Lower leg skin (tissue), 4 donors: ENCODE measurements at regions not wholly inside any gene's neighbourhood (a gene's known extent, or its start where the extent isn't known, plus 50 kb on each side); places are given as distances from the start of the nearest gene placed in this dataset.

Source experiments
- DNase-seq, 2 donors: peaks; one replicate each; pipeline ENCODE4 v3.0.0-alpha.2; 2019; ENCODE audit warnings: low spot score in 2 of 2
- H3K4me3 ChIP-seq: fragments of 200-600 bp; sonication (generic); 2 replicates; pipeline ENCODE4 v1.5.1; 2017; ENCODE audit warnings: mild to moderate bottlenecking, low read depth; ENCODE audit not compliant: poor library complexity, severe bottlenecking
- POLR2A ChIP-seq, 2 donors: fragments of 450-650 bp; IDR thresholded peaks; one replicate each; pipeline ENCODE4 v1.6.1; 2016 to 2017; ENCODE audit warnings: antibody characterized with exemption in 2 of 2, mild to moderate bottlenecking in 1 of 2, moderate library complexity in 1 of 2
- WGBS, 2 donors: methylation state at CpG; one replicate each; pipeline ENCODE4 v1.1.5; 2018; 5-methylcytosine and 5-hydroxymethylcytosine counted together
- intact Hi-C: fragments of 100-400 bp; cut with DNase I; formaldehyde crosslinking; loops from one replicate; pipeline ENCODE4 v1.15.0; 2023; ENCODE audit warnings: low total_unique reads
- TF ChIP-seq, protein P1 (sequence below), 3 donors: fragments of 450-650 bp; IDR thresholded peaks; one replicate each; pipeline ENCODE4 v1.5.1; 2016; ENCODE audit warnings: antibody characterized with exemption in 3 of 3, mild to moderate bottlenecking in 3 of 3, moderate library complexity in 2 of 3

DNA sequence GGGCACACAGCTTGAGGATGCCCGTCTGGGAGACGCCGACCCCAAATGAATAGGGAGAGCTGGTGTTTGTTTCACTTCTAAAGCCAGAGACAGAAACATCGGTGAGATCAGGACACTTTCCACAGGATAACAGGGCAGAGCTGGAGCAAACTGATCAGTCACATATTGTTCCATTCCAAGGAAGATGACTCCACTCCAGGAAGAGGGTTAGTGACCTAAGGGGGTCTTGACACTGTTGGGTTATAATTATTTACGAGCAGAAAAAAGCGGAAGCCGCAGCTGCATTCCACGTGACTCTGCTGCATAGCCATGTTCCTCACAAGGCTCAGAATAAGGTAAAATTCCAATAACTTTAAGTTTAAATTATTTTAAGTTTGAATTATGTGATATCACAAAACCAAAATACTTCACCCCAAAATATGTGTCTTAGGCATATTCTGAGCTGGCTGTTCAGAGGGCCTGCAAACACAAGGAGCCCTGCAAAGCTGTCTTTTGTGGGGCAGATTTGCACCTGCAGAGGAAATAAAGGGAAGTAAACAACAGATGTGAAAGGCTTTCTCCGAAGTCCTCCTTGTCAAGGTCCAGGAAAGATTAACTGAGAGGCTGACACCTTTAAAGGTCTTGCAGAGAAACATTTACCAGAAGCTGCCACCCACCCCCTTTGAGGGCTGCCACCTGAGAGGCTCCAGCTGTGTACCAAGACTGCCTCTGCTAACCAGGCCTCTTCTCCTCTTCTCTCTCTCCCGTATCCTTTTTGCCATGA is 819.2 kb downstream of the UQCRFS1 start:
- H3K4me3 ChIP-seq = no peak overlapping the region
- intact Hi-C loops = no loop called here
- 10 to 14% methylated on average over 10 of the region's 10 CpGs for WGBS, 2 donors
- TF ChIP-seq POLR2A (IDR thresholded peaks at IDR 0.05) = no peak
- TF ChIP-seq, protein P1, sequence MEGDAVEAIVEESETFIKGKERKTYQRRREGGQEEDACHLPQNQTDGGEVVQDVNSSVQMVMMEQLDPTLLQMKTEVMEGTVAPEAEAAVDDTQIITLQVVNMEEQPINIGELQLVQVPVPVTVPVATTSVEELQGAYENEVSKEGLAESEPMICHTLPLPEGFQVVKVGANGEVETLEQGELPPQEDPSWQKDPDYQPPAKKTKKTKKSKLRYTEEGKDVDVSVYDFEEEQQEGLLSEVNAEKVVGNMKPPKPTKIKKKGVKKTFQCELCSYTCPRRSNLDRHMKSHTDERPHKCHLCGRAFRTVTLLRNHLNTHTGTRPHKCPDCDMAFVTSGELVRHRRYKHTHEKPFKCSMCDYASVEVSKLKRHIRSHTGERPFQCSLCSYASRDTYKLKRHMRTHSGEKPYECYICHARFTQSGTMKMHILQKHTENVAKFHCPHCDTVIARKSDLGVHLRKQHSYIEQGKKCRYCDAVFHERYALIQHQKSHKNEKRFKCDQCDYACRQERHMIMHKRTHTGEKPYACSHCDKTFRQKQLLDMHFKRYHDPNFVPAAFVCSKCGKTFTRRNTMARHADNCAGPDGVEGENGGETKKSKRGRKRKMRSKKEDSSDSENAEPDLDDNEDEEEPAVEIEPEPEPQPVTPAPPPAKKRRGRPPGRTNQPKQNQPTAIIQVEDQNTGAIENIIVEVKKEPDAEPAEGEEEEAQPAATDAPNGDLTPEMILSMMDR (IDR thresholded peaks at IDR 0.05) = no peak
- DNase-seq = no peak

DNA sequence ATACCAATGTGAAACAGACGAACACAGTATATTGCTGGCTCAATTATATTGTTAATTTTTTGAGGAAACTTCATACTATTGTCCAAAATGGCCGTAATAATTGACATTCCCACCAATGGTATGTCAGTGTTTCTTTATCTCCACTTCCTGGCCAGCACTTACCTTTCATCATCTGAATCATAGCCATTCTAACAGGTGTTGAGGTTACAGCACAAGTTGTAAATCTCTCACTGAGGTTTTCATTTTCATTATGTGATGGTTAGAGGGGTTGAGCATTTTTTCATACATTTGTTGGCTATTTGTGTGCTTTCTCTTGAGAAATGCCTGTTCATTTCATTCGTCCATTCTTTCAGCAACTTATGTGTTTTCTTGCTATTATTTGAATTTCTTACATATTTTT is 824.0 kb downstream of the UQCRFS1 start:
- H3K4me3 ChIP-seq = no peak overlapping the region
- TF ChIP-seq POLR2A (IDR thresholded peaks at IDR 0.05) = no peak
- TF ChIP-seq, protein P1 (IDR thresholded peaks at IDR 0.05) = no peak
- WGBS, 2 donors = 53 to 57% methylated on average over 3 of the region's 3 CpGs
- no peak for DNase-seq
- intact Hi-C loops = no loop called here

DNA sequence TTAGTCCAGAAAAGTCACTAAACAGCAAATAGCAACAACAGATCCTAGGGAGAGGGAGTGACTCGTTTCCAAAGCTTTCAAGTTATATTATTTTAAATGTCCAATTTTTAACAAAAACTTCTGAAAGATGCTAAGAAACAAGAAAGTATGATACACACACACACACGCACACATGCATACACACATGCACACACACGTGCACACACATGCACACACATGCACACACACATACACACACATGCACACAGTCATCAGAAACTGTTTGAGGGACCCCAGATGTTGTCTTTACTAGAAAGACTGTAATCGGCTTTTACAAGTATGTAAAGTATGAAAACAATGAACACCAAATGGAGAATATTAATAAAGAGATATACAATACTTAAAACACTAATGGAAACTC is 825.4 kb downstream of the UQCRFS1 start:
- intact Hi-C loops = no loop called here
- TF ChIP-seq, protein P1 (IDR thresholded peaks at IDR 0.05) = no peak
- no peak for TF ChIP-seq POLR2A (IDR thresholded peaks at IDR 0.05)
- WGBS, 2 donors = 72 to 76% methylated on average over 4 of the region's 4 CpGs
- DNase-seq = no peak
- no peak overlapping the region for H3K4me3 ChIP-seq

DNA sequence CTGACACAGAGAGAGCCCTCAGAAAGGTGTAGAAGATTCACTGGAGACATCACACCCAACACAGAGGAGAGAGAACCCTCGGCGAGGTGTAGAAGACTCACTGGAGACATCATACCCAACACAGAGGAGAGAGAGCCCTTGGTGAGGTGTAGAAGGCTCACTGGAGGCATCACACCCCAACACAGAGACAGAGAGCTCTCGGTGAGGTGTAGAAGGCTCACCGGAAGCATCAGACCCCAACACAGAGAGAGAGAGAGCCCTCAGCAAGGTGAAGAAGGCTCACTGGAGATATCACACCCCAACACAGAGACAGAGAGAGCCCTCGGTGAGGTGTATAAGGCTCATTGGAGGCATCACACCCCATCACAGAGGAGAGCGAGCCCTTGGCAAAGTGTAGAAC is 826.5 kb downstream of the UQCRFS1 start:
- no peak overlapping the region for H3K4me3 ChIP-seq
- intact Hi-C loops = no loop called here
- TF ChIP-seq, protein P1 (IDR thresholded peaks at IDR 0.05) = no peak
- TF ChIP-seq POLR2A (IDR thresholded peaks at IDR 0.05) = no peak
- DNase-seq = no peak
- WGBS, 2 donors = 73 to 82% methylated on average over 6 of the region's 6 CpGs

DNA sequence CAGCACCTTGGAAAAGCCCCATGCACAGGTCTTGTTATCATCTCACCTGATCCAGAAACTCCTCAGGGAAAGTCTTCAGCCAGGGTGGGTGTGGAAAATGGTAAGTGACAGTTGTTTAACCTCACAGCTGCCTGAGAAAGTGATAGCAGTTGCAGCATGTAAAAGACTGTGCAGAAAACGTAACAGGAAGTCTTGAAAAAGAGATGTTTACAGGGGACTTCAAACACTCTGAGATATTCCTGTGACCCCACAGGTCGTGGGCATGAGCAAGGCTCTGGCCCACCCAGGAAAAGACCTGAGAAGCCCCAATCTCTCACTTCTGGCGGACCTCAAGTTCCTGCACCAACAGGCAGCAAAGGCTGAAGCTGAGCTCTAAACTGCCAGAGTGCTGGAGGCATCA is 826.9 kb downstream of the UQCRFS1 start:
- no peak for DNase-seq
- 36 to 38% methylated on average over 3 of the region's 3 CpGs for WGBS, 2 donors
- TF ChIP-seq POLR2A (IDR thresholded peaks at IDR 0.05) = no peak
- TF ChIP-seq, protein P1 (IDR thresholded peaks at IDR 0.05) = no peak
- intact Hi-C loops = no loop called here
- H3K4me3 ChIP-seq = no peak overlapping the region

DNA sequence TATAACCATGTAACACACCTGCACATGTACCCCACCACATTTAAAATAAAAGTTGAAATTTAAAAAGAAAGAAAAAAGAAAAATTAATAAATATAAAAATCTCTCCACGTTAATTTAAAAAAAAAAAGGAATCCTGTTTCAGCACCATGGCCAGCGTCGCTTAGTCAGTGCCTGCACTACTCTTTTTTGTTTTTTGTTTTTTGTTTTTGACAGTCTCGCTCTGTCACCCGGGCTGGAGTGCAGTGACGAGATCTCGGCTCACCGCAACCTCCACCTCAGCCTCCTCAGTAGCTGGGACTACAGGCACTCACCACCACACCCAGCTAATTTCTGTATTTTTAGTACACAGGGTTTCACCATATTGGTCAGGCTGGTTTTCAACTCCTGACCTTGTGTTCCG is 835.9 kb downstream of the UQCRFS1 start:
- TF ChIP-seq, protein P1 (IDR thresholded peaks at IDR 0.05) = no peak
- no peak for TF ChIP-seq POLR2A (IDR thresholded peaks at IDR 0.05)
- no peak for DNase-seq
- 34 to 39% methylated on average over 9 of the region's 9 CpGs for WGBS, 2 donors
- no peak overlapping the region for H3K4me3 ChIP-seq
- intact Hi-C loops = no loop called here
